Osteoblast (primary cell): ENCODE measurements at regions not wholly inside any gene's neighbourhood (a gene's known extent, or its start where the extent isn't known, plus 50 kb on each side); places are given as distances from the start of the nearest gene placed in this dataset.

Source experiments
- DNase-seq: peaks from one replicate; pipeline ENCODE4 v3.0.0; 2011; ENCODE audit warnings: low spot score, mixed read lengths; ENCODE audit not compliant: insufficient read length; ENCODE audit errors: missing footprints
- H2AFZ ChIP-seq: 2 replicates; pipeline ENCODE4 v1.6.0; 2011; ENCODE audit warnings: mild to moderate bottlenecking, low read length
- H3K27ac ChIP-seq: 2 replicates; pipeline ENCODE4 v1.5.1; 2011; ENCODE audit warnings: mild to moderate bottlenecking, low read depth, low read length, moderate library complexity
- H3K27me3 ChIP-seq: 2 replicates; pipeline ENCODE4 v1.6.0; 2012; ENCODE audit warnings: mild to moderate bottlenecking, control low read depth, inconsistent platforms, low read length, moderate library complexity; ENCODE audit not compliant: insufficient read depth
- H3K36me3 ChIP-seq: 2 replicates; pipeline ENCODE4 v1.5.1; 2011; ENCODE audit warnings: mild to moderate bottlenecking, low read length, control low read depth, moderate library complexity; ENCODE audit not compliant: insufficient read depth
- H3K4me1 ChIP-seq: 2 replicates; pipeline ENCODE4 v1.5.1; 2011; ENCODE audit warnings: mild to moderate bottlenecking, low read length, control low read depth, moderate library complexity; ENCODE audit not compliant: insufficient read depth
- H3K4me2 ChIP-seq: 2 replicates; pipeline ENCODE4 v1.6.0; 2011; ENCODE audit warnings: mild to moderate bottlenecking, low read length; ENCODE audit not compliant: insufficient read depth
- H3K4me3 ChIP-seq: fragments of 200-600 bp; sonication (generic); 3 replicates; pipeline ENCODE4 v1.5.1; 2012; ENCODE audit warnings: mild to moderate bottlenecking, low read length, inconsistent platforms; ENCODE audit not compliant: insufficient read depth
- H3K79me2 ChIP-seq: 2 replicates; pipeline ENCODE4 v1.6.0; 2012; ENCODE audit warnings: mild to moderate bottlenecking, low read length, control low read depth, inconsistent platforms; ENCODE audit not compliant: insufficient read depth
- H3K9me3 ChIP-seq: 2 replicates; pipeline ENCODE4 v1.5.1; 2011; ENCODE audit warnings: low read depth, low read length, control low read depth
- H4K20me1 ChIP-seq: 2 replicates; pipeline ENCODE4 v1.6.0; 2012; ENCODE audit warnings: mild to moderate bottlenecking, low read length, control low read depth; ENCODE audit not compliant: insufficient read depth
- TF ChIP-seq, protein P1 (sequence below): IDR thresholded peaks from 2 replicates; pipeline ENCODE4 v1.5.1; 2011; ENCODE audit warnings: mild to moderate bottlenecking, low read depth, low read length, moderate library complexity; ENCODE audit errors: extremely low read depth

DNA sequence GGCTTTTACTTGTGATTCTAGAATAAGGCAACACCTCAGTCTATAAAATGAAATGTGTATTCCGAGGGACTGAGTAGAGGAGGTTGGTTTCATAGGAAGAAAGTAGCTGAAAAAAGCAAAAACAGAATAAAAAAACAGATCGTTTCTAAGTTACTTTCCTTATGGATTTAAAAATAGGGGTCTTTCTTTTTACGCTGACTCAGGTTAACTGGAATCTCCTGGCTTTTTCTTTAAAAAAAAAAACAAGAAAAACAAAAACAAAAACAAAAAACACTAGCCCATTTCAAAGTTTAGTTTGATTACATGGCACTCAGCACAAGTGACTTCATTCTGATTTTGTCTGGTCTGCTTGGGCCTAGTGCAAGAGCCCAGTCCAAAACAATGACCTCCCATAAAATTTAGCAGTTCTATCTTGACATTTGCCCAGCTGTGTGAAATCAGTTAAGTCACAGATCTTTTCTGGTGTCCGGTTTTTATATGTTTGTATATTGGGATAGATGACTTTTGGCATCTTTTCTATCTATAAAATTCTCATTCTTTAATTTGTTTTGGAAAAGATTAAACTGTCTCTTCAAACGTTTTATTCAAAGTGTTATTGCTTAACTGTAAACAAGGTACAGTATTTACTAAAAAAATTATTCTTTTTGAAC lies 222.7 kb upstream of the HTR2C start:
- no peak for DNase-seq
- Histone ChIP-seq H3K27ac (no peak overlapping the region), H3K36me3 (no peaks in the 10 kb centered on the region), H3K9me3 (no peaks in the 10 kb centered on the region), H3K79me2 (no peaks in the 10 kb centered on the region), H3K4me3 (no peak overlapping the region), H2AFZ (no peak overlapping the region), H4K20me1 (no peaks in the 10 kb centered on the region), H3K27me3 (peaks cover 10% of the 10 kb centered on the region), H3K4me1 (no peaks in the 10 kb centered on the region), H3K4me2 (no peak overlapping the region)
- TF ChIP-seq, protein P1, sequence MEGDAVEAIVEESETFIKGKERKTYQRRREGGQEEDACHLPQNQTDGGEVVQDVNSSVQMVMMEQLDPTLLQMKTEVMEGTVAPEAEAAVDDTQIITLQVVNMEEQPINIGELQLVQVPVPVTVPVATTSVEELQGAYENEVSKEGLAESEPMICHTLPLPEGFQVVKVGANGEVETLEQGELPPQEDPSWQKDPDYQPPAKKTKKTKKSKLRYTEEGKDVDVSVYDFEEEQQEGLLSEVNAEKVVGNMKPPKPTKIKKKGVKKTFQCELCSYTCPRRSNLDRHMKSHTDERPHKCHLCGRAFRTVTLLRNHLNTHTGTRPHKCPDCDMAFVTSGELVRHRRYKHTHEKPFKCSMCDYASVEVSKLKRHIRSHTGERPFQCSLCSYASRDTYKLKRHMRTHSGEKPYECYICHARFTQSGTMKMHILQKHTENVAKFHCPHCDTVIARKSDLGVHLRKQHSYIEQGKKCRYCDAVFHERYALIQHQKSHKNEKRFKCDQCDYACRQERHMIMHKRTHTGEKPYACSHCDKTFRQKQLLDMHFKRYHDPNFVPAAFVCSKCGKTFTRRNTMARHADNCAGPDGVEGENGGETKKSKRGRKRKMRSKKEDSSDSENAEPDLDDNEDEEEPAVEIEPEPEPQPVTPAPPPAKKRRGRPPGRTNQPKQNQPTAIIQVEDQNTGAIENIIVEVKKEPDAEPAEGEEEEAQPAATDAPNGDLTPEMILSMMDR, result no peak

DNA sequence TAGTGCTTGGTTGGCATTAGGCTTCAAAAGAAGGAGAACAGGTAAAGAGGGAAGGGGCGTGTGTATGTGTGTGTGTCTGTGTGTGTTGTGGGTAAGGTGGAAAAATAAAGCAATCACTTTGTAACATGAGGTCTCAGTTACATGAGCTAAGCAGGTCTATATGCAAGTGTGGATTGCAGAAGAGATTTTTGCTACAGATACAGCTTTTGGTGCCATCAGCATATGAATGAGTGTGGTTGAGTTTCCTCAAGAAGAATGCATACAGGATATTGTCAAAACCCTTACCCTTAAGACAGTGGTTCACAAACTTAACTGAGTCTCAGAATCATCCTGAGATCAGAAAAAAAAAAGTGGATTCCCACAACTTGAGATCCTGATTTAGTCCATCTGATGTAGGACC lies 220.5 kb upstream of the HTR2C start:
- Histone ChIP-seq H3K27me3 (peaks cover 6% of the 10 kb centered on the region), H3K4me2 (no peak overlapping the region), H3K4me1 (no peaks in the 10 kb centered on the region), H3K9me3 (no peaks in the 10 kb centered on the region), H3K36me3 (no peaks in the 10 kb centered on the region), H2AFZ (no peak overlapping the region), H3K27ac (no peak overlapping the region), H3K4me3 (no peak overlapping the region), H4K20me1 (no peaks in the 10 kb centered on the region), H3K79me2 (no peaks in the 10 kb centered on the region)
- TF ChIP-seq, protein P1, result no peak
- no peak for DNase-seq

DNA sequence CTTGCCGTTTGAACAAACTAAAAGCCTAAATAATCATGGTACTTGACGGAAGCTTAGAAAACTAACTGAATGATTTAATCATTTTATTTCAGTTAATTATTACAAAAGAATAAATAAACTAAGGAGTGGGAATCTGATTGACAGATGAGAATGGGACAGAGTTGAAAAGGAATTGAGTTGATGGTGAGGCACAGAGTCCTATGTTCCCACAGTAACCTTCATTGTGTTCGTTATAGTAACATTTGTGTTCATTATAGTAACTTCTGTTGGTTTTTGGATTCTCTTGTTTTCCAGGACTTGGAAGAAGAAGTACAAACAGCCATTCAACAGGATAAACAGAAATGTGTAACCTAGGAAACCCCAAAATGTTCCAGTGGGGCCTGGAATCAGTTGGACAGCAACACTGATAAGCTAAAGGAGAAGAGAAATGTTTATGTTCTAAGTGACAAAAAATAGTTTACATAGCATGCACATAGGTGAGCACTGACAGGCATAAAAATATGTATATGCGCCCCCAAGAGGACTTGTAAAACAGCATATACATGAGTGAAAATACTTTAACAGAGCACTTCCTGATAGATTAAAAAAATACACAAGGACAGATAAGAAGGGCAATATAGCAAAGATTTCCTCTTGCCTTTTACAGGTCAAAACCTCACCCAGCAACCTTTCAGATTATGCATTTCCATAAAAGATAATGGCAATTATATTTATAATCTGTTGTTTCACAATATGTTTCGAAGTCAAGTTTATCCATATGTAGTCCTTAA lies 218.6 kb upstream of the HTR2C start:
- no peak for DNase-seq
- Histone ChIP-seq H3K4me2 (no peak overlapping the region), H2AFZ (no peak overlapping the region), H3K79me2 (no peaks in the 10 kb centered on the region), H3K27ac (no peak overlapping the region), H4K20me1 (no peaks in the 10 kb centered on the region), H3K36me3 (no peaks in the 10 kb centered on the region), H3K9me3 (no peaks in the 10 kb centered on the region), H3K4me1 (no peaks in the 10 kb centered on the region), H3K4me3 (no peak overlapping the region), H3K27me3 (peaks cover 5% of the 10 kb centered on the region)
- TF ChIP-seq, protein P1, result no peak

DNA sequence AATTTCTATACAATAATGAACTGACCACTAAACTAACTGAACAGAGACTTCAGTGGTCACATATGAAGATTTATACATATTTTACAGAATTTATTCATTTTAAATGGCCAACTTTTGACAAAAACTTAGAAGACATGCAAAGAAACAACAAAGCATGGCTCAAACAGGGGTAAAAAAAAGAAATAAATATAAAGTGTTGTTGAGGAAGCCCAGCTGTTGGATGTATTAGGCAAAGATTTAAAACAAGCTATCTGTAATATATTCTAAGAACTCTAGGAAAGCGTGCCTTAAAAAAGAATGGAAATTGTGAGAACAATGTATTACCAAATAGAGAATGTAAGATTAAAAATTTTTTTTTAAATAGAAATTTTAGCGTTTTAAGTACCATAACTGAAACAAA lies 210.9 kb upstream of the HTR2C start:
- TF ChIP-seq, protein P1, result no peak
- no peak overlapping the region for H3K27ac ChIP-seq
- H3K4me2 ChIP-seq, result no peak overlapping the region
- no peak overlapping the region for H2AFZ ChIP-seq
- H3K4me3 ChIP-seq, result no peak overlapping the region
- H3K27me3 ChIP-seq, result no peaks in the 10 kb centered on the region
- no peaks in the 10 kb centered on the region for H3K79me2 ChIP-seq
- H3K4me1 ChIP-seq, result no peaks in the 10 kb centered on the region
- no peaks in the 10 kb centered on the region for H3K36me3 ChIP-seq
- no peak for DNase-seq
- H4K20me1 ChIP-seq, result no peaks in the 10 kb centered on the region
- H3K9me3 ChIP-seq, result no peaks in the 10 kb centered on the region
